ENCODE measurements at regions not wholly inside any gene's neighbourhood (a gene's known extent, or its start where the extent isn't known, plus 50 kb on each side); places are given as distances from the start of the nearest gene placed in this dataset.
"Not testable (repeated sequence)": the region's sequence is repeated elsewhere in the genome, so short reads cannot be mapped to it uniquely, and the experiment has no call there.

DNA sequence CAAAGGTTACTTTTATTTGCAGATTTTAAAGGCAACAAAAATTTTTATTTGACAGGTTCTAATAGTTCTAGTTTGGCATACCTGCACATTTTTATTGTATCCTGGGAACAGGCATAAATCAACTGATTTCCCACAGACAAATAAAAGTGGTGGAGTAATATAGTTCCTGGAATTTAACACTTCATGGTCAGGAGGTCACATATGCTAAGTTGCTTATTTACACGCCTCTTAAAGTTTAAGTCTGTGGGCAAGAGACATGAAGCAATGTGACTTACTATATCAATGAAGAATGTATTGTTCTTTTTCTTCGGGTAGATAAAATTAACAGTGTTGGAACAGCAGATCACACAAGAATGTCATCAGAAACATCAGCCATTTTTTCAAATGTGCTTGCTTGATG, 135.2 kb downstream of the SPDYE17 start:
- not testable (repeated sequence) for TF ChIP-seq POLR2A (IDR thresholded peaks at IDR 0.05)
- TF ChIP-seq, protein P1, sequence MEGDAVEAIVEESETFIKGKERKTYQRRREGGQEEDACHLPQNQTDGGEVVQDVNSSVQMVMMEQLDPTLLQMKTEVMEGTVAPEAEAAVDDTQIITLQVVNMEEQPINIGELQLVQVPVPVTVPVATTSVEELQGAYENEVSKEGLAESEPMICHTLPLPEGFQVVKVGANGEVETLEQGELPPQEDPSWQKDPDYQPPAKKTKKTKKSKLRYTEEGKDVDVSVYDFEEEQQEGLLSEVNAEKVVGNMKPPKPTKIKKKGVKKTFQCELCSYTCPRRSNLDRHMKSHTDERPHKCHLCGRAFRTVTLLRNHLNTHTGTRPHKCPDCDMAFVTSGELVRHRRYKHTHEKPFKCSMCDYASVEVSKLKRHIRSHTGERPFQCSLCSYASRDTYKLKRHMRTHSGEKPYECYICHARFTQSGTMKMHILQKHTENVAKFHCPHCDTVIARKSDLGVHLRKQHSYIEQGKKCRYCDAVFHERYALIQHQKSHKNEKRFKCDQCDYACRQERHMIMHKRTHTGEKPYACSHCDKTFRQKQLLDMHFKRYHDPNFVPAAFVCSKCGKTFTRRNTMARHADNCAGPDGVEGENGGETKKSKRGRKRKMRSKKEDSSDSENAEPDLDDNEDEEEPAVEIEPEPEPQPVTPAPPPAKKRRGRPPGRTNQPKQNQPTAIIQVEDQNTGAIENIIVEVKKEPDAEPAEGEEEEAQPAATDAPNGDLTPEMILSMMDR (IDR thresholded peaks at IDR 0.05) = not testable (repeated sequence)
